AG10803 (cell line): ENCODE measurements at regions not wholly inside any gene's neighbourhood (a gene's known extent, or its start where the extent isn't known, plus 50 kb on each side); places are given as distances from the start of the nearest gene placed in this dataset.
A peak's percentile ranks its signal among the peaks of the same experiment; 100 is the strongest.

Source experiments
- DNase-seq: peaks from one replicate; pipeline ENCODE4 v3.0.0; 2010; ENCODE audit warnings: low read depth
- H3K4me3 ChIP-seq: 2 replicates; pipeline ENCODE4 v1.5.1; 2011; ENCODE audit warnings: mild to moderate bottlenecking, low read length, control low read depth
- CTCF ChIP-seq: conservative IDR thresholded peaks from 2 replicates; pipeline ENCODE4 v1.5.1; 2011; ENCODE audit warnings: mild to moderate bottlenecking, low read length, control low read depth, inconsistent platforms

GRCh38 chr4:187426511-187426910, 569.1 kb upstream of the ZFP42 start:
- TF ChIP-seq CTCF: no peak
- no peak overlapping the region for H3K4me3 ChIP-seq
- no peak for DNase-seq

GRCh38 chr4:187432310-187432709, 563.3 kb upstream of the ZFP42 start:
- no peak for DNase-seq
- TF ChIP-seq CTCF: no peak
- no peak overlapping the region for H3K4me3 ChIP-seq

- H3K4me3 ChIP-seq: no peak overlapping the region
- no peak for TF ChIP-seq CTCF
- no peak for DNase-seq
Observed at GRCh38 chr4:187433141-187433540, 562.4 kb upstream of the ZFP42 start.

GRCh38 chr4:187436251-187436650, 559.3 kb upstream of the ZFP42 start:
- no peak overlapping the region for H3K4me3 ChIP-seq
- DNase-seq: no peak
- TF ChIP-seq CTCF: no peak

GRCh38 chr4:187444061-187444460, 551.5 kb upstream of the ZFP42 start:
- TF ChIP-seq CTCF: no peak
- no peak for DNase-seq
- H3K4me3 ChIP-seq: no peak overlapping the region

- TF ChIP-seq CTCF: no peak
- H3K4me3 ChIP-seq: no peak overlapping the region
Observed at GRCh38 chr4:187449702-187450101, 545.9 kb upstream of the ZFP42 start.

GRCh38 chr4:187451776-187452175, 543.8 kb upstream of the ZFP42 start:
- DNase-seq: peak; percentile 27
- TF ChIP-seq CTCF: no peak
- H3K4me3 ChIP-seq: no peak overlapping the region

More at GRCh38 chr4:187449702-187450101, 545.9 kb upstream of the ZFP42 start:
- no peak for DNase-seq
